ENCODE measurements at regions not wholly inside any gene's neighbourhood (a gene's known extent, or its start where the extent isn't known, plus 50 kb on each side); places are given as distances from the start of the nearest gene placed in this dataset.

- TF ChIP-seq CTCF (IDR thresholded peaks at IDR 0.05; ENCODE audit: insufficient read depth, low read depth, low read length) (no peak), EZH2 (IDR thresholded peaks at IDR 0.05; ENCODE audit: insufficient read depth, low read length) (no peak)
Measured at GRCh38 chr3:148477375-148477774, 220.3 kb upstream of the AGTR1 start.
